Upper lobe of left lung (tissue), 4 donors: ENCODE measurements at regions not wholly inside any gene's neighbourhood (a gene's known extent, or its start where the extent isn't known, plus 50 kb on each side); places are given as distances from the start of the nearest gene placed in this dataset.

Experiments used
- POLR2A ChIP-seq, 4 donors: fragments of 450-650 bp; IDR thresholded peaks; one replicate each; pipeline ENCODE4 v1.5.1; 2016 to 2017; ENCODE audit warnings: antibody characterized with exemption in 4 of 4, mild to moderate bottlenecking in 2 of 4
- POLR2AphosphoS5 ChIP-seq, 2 donors: sonication (generic); formaldehyde crosslinking; IDR thresholded peaks; one replicate each; pipeline ENCODE4 v1.5.1; 2017; ENCODE audit warnings: antibody characterized with exemption in 2 of 2

GRCh38 chr2:23034996-23035395 lies 350.0 kb upstream of the KLHL29 start:
- TF ChIP-seq POLR2AphosphoS5 (IDR thresholded peaks at IDR 0.05) (no peak), POLR2A (IDR thresholded peaks at IDR 0.05) (no peak)
